Liver (tissue), 7 donors: ENCODE measurements at regions not wholly inside any gene's neighbourhood (a gene's known extent, or its start where the extent isn't known, plus 50 kb on each side); places are given as distances from the start of the nearest gene placed in this dataset.

ENCODE experiments used
- DNase-seq: peaks from one replicate; pipeline ENCODE4 v3.0.0-alpha.2; 2017; ENCODE audit warnings: low spot score
- H3K27ac ChIP-seq, 2 donors: one replicate each; pipeline ENCODE4 v1.7.0; 2013; ENCODE audit warnings: inconsistent platforms in 2 of 2, low read length in 2 of 2, control low read depth in 1 of 2, low read depth in 1 of 2, mild to moderate bottlenecking in 1 of 2
- H3K27me3 ChIP-seq, 4 donors: one replicate each; pipeline versions ENCODE4 v1.6.1 to v1.7.0; 2013; ENCODE audit warnings: low read length in 3 of 4, inconsistent platforms in 1 of 4, mild to moderate bottlenecking in 1 of 4, moderate library complexity in 1 of 4; ENCODE audit not compliant: control insufficient read depth in 4 of 4, insufficient read depth in 4 of 4
- H3K36me3 ChIP-seq, 4 donors: one replicate each; pipeline versions ENCODE4 v1.6.1 to v1.7.0; 2013; ENCODE audit warnings: low read length in 3 of 4, mild to moderate bottlenecking in 3 of 4, low read depth in 1 of 4, moderate library complexity in 1 of 4; ENCODE audit not compliant: control insufficient read depth in 4 of 4, insufficient read depth in 3 of 4
- H3K4me1 ChIP-seq, 4 donors: one replicate each; pipeline versions ENCODE4 v1.6.1 to v1.7.0; 2013; ENCODE audit warnings: low read length in 3 of 4, mild to moderate bottlenecking in 3 of 4, moderate library complexity in 1 of 4; ENCODE audit not compliant: control insufficient read depth in 4 of 4, insufficient read depth in 4 of 4
- H3K4me3 ChIP-seq, 3 donors: one replicate each; pipeline versions ENCODE4 v1.6.1 to v1.7.0; 2013; ENCODE audit warnings: low read length in 3 of 3, control low read depth in 1 of 3, low read depth in 1 of 3, mild to moderate bottlenecking in 1 of 3
- H3K9ac ChIP-seq, 2 donors: one replicate each; pipeline ENCODE4 v1.7.0; 2013; ENCODE audit warnings: low read length in 2 of 2, mild to moderate bottlenecking in 2 of 2, moderate library complexity in 2 of 2, control low read depth in 1 of 2, low read depth in 1 of 2
- H3K9me3 ChIP-seq, 4 donors: one replicate each; pipeline versions ENCODE4 v1.6.1 to v1.7.0; 2013; ENCODE audit warnings: low read length in 3 of 4; ENCODE audit not compliant: control insufficient read depth in 4 of 4
- ATF3 ChIP-seq: IDR thresholded peaks from 2 replicates; pipeline ENCODE4 v1.6.1; 2016; ENCODE audit warnings: antibody characterized with exemption
- FOXA1 ChIP-seq: IDR thresholded peaks from 2 replicates; pipeline ENCODE4 v1.6.1; 2016; ENCODE audit warnings: antibody characterized with exemption
- FOXA2 ChIP-seq: IDR thresholded peaks from 2 replicates; pipeline ENCODE4 v1.6.1; 2016; ENCODE audit warnings: antibody characterized with exemption
- GABPA ChIP-seq, 2 donors: IDR thresholded peaks in 1 of 2; conservative IDR thresholded peaks in 1 of 2; 2 replicates each; pipeline ENCODE4 v1.6.1; 2016; ENCODE audit warnings: antibody characterized with exemption in 2 of 2, mild to moderate bottlenecking in 1 of 2, moderate library complexity in 1 of 2
- HNF4A ChIP-seq, 2 donors: conservative IDR thresholded peaks; 2 replicates each; pipeline ENCODE4 v1.6.1; 2016; ENCODE audit warnings: antibody characterized with exemption in 2 of 2, mild to moderate bottlenecking in 2 of 2
- HNF4G ChIP-seq: IDR thresholded peaks from 2 replicates; pipeline ENCODE4 v1.6.1; 2016; ENCODE audit warnings: antibody characterized with exemption
- MAX ChIP-seq: IDR thresholded peaks from 2 replicates; pipeline ENCODE4 v1.6.1; 2016; ENCODE audit warnings: antibody characterized with exemption
- NR2F2 ChIP-seq: IDR thresholded peaks from 2 replicates; pipeline ENCODE4 v1.6.1; 2016; ENCODE audit warnings: antibody characterized with exemption
- RAD21 ChIP-seq, 2 donors: IDR thresholded peaks; 2 replicates each; pipeline ENCODE4 v1.6.1; 2016; ENCODE audit warnings: antibody characterized with exemption in 2 of 2, mild to moderate bottlenecking in 2 of 2
- RXRA ChIP-seq, 2 donors: IDR thresholded peaks; 2 replicates each; pipeline ENCODE4 v1.6.1; 2017 to 2018; ENCODE audit warnings: antibody characterized with exemption in 2 of 2, mild to moderate bottlenecking in 1 of 2
- SP1 ChIP-seq: IDR thresholded peaks from 2 replicates; pipeline ENCODE4 v1.6.1; 2018; ENCODE audit warnings: antibody characterized with exemption, mild to moderate bottlenecking
- TAF1 ChIP-seq: conservative IDR thresholded peaks from 2 replicates; pipeline ENCODE4 v1.6.1; 2016; ENCODE audit warnings: antibody characterized with exemption, mild to moderate bottlenecking
- YY1 ChIP-seq: IDR thresholded peaks from 2 replicates; pipeline ENCODE4 v1.6.1; 2016; ENCODE audit warnings: antibody characterized with exemption, mild to moderate bottlenecking
- ZBTB33 ChIP-seq: IDR thresholded peaks from 2 replicates; pipeline ENCODE4 v1.6.1; 2016; ENCODE audit warnings: antibody characterized with exemption
- WGBS: extraction: QIAGEN DNeasy Blood & Tissue Kit; methylation state at CpG from one replicate; pipeline ENCODE4 v1.1.7; 2013; 5-methylcytosine and 5-hydroxymethylcytosine counted together
- TF ChIP-seq, protein P1 (sequence below): IDR thresholded peaks from 2 replicates; pipeline ENCODE4 v1.6.1; 2016; ENCODE audit warnings: antibody characterized with exemption, mild to moderate bottlenecking
- donor health status: healthy.
- donor health status: healthy.
- donor health status: healthy.
- donor health status: healthy.

DNA sequence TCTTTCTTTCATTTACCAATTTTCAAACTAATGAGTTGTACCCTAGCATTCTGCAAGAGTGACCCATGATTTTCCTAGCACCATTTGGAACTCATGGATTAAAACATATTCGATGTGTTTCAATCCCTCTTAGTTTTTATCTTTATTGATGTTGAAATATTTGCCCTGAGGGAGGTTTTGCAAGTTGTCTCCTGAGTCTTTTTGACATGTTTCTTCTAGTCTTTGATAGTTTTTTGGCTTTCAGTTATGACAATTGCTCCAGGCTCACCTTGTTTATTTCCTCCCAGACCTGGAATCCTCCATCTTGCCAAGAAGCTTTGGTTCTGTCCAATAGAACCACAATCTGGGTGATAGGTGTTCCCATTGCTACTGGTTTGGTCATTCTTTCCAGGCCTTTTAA, 327.8 kb downstream of the WDR11 start (continued):
- TF ChIP-seq ATF3 (no peak), RAD21 (IDR thresholded peaks at IDR 0.05) (no peak)

GRCh38 chr10:121182219-121182618, 331.1 kb downstream of the WDR11 start:
- H3K9me3 ChIP-seq = no peaks in the 10 kb centered on the region
- H3K27ac ChIP-seq = no peak overlapping the region
- no peak overlapping the region for H3K9ac ChIP-seq
- TF ChIP-seq HNF4A (conservative IDR thresholded peaks at IDR 0.05) = no peak
- no peak for TF ChIP-seq NR2F2
- no peak for TF ChIP-seq SP1
- TF ChIP-seq RXRA (IDR thresholded peaks at IDR 0.05) = no peak
- TF ChIP-seq MAX = no peak
- no peak for TF ChIP-seq RAD21 (IDR thresholded peaks at IDR 0.05)
- no peak for TF ChIP-seq FOXA2
- no peak for TF ChIP-seq TAF1
- TF ChIP-seq ZBTB33 = no peak
- TF ChIP-seq FOXA1 = no peak
- no peak for TF ChIP-seq HNF4G
- no peak for TF ChIP-seq YY1
- WGBS = 63% methylated on average over 2 of the region's 2 CpGs
- no peak overlapping the region for H3K4me3 ChIP-seq
- no peaks in the 10 kb centered on the region for H3K27me3 ChIP-seq
- H3K4me1 ChIP-seq = no peaks in the 10 kb centered on the region
- DNase-seq = no peak
- no peaks in the 10 kb centered on the region for H3K36me3 ChIP-seq

- no peak overlapping the region for H3K9ac ChIP-seq
- DNase-seq = no peak
- no peaks in the 10 kb centered on the region for H3K36me3 ChIP-seq
- no peak overlapping the region for H3K27ac ChIP-seq
- H3K27me3 ChIP-seq = no peaks in the 10 kb centered on the region
- no peak overlapping the region for H3K4me3 ChIP-seq
- no peaks in the 10 kb centered on the region for H3K4me1 ChIP-seq
- 74% methylated on average over 4 of the region's 4 CpGs for WGBS
- TF ChIP-seq MAX = no peak
- no peak for TF ChIP-seq TAF1
- TF ChIP-seq ZBTB33 = no peak
- no peak for TF ChIP-seq SP1
- TF ChIP-seq, protein P1, sequence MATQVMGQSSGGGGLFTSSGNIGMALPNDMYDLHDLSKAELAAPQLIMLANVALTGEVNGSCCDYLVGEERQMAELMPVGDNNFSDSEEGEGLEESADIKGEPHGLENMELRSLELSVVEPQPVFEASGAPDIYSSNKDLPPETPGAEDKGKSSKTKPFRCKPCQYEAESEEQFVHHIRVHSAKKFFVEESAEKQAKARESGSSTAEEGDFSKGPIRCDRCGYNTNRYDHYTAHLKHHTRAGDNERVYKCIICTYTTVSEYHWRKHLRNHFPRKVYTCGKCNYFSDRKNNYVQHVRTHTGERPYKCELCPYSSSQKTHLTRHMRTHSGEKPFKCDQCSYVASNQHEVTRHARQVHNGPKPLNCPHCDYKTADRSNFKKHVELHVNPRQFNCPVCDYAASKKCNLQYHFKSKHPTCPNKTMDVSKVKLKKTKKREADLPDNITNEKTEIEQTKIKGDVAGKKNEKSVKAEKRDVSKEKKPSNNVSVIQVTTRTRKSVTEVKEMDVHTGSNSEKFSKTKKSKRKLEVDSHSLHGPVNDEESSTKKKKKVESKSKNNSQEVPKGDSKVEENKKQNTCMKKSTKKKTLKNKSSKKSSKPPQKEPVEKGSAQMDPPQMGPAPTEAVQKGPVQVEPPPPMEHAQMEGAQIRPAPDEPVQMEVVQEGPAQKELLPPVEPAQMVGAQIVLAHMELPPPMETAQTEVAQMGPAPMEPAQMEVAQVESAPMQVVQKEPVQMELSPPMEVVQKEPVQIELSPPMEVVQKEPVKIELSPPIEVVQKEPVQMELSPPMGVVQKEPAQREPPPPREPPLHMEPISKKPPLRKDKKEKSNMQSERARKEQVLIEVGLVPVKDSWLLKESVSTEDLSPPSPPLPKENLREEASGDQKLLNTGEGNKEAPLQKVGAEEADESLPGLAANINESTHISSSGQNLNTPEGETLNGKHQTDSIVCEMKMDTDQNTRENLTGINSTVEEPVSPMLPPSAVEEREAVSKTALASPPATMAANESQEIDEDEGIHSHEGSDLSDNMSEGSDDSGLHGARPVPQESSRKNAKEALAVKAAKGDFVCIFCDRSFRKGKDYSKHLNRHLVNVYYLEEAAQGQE = no peak
- no peak for TF ChIP-seq HNF4A (conservative IDR thresholded peaks at IDR 0.05)
- no peak for TF ChIP-seq FOXA1
- TF ChIP-seq YY1 = no peak
- TF ChIP-seq GABPA (IDR thresholded peaks at IDR 0.05 in 1 of 2, conservative IDR thresholded peaks at IDR 0.05 in 1 of 2) = no peak
- TF ChIP-seq FOXA2 = no peak
- no peak for TF ChIP-seq HNF4G
- H3K9me3 ChIP-seq = no peaks in the 10 kb centered on the region
These were observed 332.1 kb downstream of the WDR11 start for GRCh38 chr10:121183236-121183635.
